ENCODE measurements at regions not wholly inside any gene's neighbourhood (a gene's known extent, or its start where the extent isn't known, plus 50 kb on each side); places are given as distances from the start of the nearest gene placed in this dataset.
"Not testable (repeated sequence)": the region's sequence is repeated elsewhere in the genome, so short reads cannot be mapped to it uniquely, and the experiment has no call there.

- Mint-ChIP-seq H3K4me3 (peak overlapping the region; percentile 95), H3K27me3 (ENCODE audit: low read depth) (no peaks in the 10 kb centered on the region), H3K4me1 (ENCODE audit: low read depth) (peaks cover 66% of the 10 kb centered on the region), H3K36me3 (ENCODE audit: low read depth) (peaks cover 43% of the 10 kb centered on the region), H3K9me3 (peaks cover 10% of the 10 kb centered on the region), H3K27ac (peak overlapping the region; percentile 99)
- DNase-seq (ENCODE audit: low spot score): peak; percentile 26
These were observed 72.5 kb upstream of the UCN3 start for GRCh38 chr10:5292196-5292735.

GRCh38 chr10:5292970-5293369, 71.8 kb upstream of the UCN3 start:
- peak overlapping the region; percentile 95 for H3K4me3 Mint-ChIP-seq
- H3K36me3 Mint-ChIP-seq (ENCODE audit: low read depth): peaks cover 50% of the 10 kb centered on the region
- H3K27ac Mint-ChIP-seq: peak overlapping the region; percentile 99
- H3K9me3 Mint-ChIP-seq: peaks cover 17% of the 10 kb centered on the region
- peaks cover 73% of the 10 kb centered on the region for H3K4me1 Mint-ChIP-seq (ENCODE audit: low read depth)
- not testable (repeated sequence) for DNase-seq (ENCODE audit: low spot score); H3K27me3 Mint-ChIP-seq (ENCODE audit: low read depth)

DNA sequence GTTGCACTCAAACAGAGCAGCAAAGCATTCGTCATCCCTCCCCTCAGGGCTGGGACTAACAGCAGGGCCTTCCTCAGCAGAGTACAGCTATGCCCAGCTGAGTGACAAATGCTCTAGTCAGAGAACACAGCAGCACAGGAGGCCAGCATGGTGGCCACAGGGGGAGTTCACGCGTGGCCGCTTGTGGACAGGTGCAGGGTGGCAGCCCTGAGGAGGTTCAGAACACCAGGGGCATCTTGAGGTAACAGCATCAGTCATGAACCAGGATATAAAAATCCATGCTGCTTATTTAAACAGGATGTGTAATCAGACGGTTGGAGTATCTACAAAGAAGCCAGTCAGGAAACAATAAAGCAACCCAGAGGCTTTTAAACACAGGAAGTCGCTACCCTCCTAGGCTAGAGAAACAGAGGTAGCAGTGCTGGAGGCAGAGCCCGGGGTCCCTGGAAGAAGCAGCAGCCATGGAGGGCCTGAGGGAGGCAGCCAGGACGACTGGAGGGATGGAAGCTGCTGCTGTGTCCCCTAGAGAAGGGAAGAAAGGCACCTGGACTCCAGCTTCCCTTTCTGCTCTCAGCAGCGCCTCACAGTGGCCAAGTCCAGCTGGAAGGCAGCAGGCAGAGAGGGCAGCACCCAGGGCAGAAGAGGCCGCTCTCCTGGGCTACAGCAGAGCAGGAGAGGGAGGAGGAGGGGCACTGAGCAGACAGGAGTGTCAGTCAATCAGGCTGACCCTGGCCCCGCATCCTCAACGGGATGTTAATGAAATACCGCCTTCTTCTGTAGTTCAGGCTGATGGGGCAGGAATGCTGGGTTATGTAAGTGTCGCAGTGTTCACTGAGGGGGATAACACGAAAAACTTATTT, 70.8 kb upstream of the UCN3 start:
- peaks cover 55% of the 10 kb centered on the region for H3K36me3 Mint-ChIP-seq (ENCODE audit: low read depth)
- peaks cover 75% of the 10 kb centered on the region for H3K4me1 Mint-ChIP-seq (ENCODE audit: low read depth)
- DNase-seq (ENCODE audit: low spot score): peak; percentile 70
- peak overlapping the region; percentile 95 for H3K4me3 Mint-ChIP-seq
- H3K27me3 Mint-ChIP-seq (ENCODE audit: low read depth): no peaks in the 10 kb centered on the region
- peaks cover 21% of the 10 kb centered on the region for H3K9me3 Mint-ChIP-seq
- peak overlapping the region; percentile 99 for H3K27ac Mint-ChIP-seq

GRCh38 chr10:5297466-5297865, 67.3 kb upstream of the UCN3 start:
- Mint-ChIP-seq H3K4me3 (peak overlapping the region; percentile 89), H3K9me3 (peaks cover 18% of the 10 kb centered on the region), H3K27me3 (ENCODE audit: low read depth) (no peaks in the 10 kb centered on the region), H3K4me1 (ENCODE audit: low read depth) (peaks cover 63% of the 10 kb centered on the region), H3K27ac (peak overlapping the region; percentile 100), H3K36me3 (ENCODE audit: low read depth) (peaks cover 72% of the 10 kb centered on the region)
- DNase-seq (ENCODE audit: low spot score): peak; percentile 46

DNA sequence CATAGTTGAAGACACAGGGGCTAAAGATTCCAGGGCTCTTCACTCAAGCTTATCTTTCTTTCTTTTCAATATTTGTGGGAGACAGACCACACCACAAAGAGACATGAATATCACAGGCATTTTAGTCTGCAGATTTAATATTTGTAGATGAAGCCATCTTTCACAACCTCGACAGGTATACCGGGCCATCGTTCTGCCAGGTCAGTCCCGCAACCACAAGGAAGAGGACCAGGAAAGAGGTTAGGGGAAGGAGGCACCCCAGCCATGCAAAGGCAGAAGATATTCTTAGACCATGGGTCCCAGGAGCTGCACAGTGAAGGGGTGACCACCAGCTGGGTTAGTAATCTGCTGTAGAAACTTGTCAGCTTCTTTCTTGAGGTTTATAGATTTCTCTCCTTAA, 66.8 kb upstream of the UCN3 start:
- DNase-seq (ENCODE audit: low spot score): no peak
- Mint-ChIP-seq H3K27me3 (ENCODE audit: low read depth) (no peaks in the 10 kb centered on the region), H3K4me1 (ENCODE audit: low read depth) (peaks cover 61% of the 10 kb centered on the region), H3K36me3 (ENCODE audit: low read depth) (peaks cover 73% of the 10 kb centered on the region), H3K9me3 (peaks cover 18% of the 10 kb centered on the region), H3K4me3 (peak overlapping the region; percentile 89), H3K27ac (peak overlapping the region; percentile 100)

DNA sequence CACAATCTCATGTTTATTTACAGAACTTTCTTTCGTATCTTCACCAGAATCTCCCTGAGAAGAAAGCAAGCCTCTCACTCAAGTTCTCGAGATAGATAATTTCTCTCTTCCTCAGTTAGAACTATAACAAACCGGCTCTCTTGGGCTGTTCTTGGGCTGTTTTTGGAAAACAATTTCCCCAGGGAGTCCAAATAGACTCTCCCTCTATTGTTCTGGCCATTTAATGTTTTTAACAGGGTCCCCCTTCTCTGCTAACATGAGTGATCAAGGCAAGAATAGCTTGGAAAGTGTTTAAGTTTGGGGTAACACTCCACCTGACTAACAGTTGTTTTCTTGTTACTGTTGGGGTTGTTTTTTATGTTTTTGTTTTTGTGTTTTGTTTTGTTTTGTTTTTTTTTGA, 64.8 kb upstream of the UCN3 start:
- peaks cover 31% of the 10 kb centered on the region for H3K9me3 Mint-ChIP-seq
- H3K4me3 Mint-ChIP-seq: no peak overlapping the region
- H3K27me3 Mint-ChIP-seq (ENCODE audit: low read depth): no peaks in the 10 kb centered on the region
- DNase-seq (ENCODE audit: low spot score): no peak
- peaks cover 79% of the 10 kb centered on the region for H3K36me3 Mint-ChIP-seq (ENCODE audit: low read depth)
- no peak overlapping the region for H3K27ac Mint-ChIP-seq
- H3K4me1 Mint-ChIP-seq (ENCODE audit: low read depth): peaks cover 50% of the 10 kb centered on the region

DNA sequence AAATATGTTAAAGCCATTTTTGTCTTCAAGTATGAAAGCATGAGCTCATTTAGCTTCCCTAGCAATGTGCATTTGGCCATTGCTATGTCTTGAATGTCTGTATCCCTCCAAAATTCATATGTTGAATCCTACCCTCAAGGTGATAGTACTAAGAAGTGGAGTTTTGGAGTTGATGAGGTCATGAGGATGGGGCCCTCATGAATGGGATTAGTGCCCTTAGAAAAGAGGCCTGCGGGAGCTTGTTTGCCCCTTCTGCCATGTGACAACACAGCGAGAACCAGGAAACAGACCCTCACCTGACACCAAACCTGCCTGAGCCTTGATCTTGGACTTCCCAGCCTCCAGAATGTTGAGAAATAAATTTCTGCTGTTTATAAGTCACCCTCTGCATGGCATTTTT, 61.3 kb upstream of the UCN3 start:
- DNase-seq (ENCODE audit: low spot score): no peak
- H3K9me3 Mint-ChIP-seq: peaks cover 39% of the 10 kb centered on the region
- H3K36me3 Mint-ChIP-seq (ENCODE audit: low read depth): peaks cover 57% of the 10 kb centered on the region
- H3K27me3 Mint-ChIP-seq (ENCODE audit: low read depth): peaks cover 2% of the 10 kb centered on the region
- no peak overlapping the region for H3K27ac Mint-ChIP-seq
- peaks cover 15% of the 10 kb centered on the region for H3K4me1 Mint-ChIP-seq (ENCODE audit: low read depth)
- no peak overlapping the region for H3K4me3 Mint-ChIP-seq

GRCh38 chr10:5305374-5305773, 59.4 kb upstream of the UCN3 start:
- DNase-seq (ENCODE audit: low spot score): no peak
- Mint-ChIP-seq H3K4me3 (no peak overlapping the region), H3K4me1 (ENCODE audit: low read depth) (peaks cover 4% of the 10 kb centered on the region), H3K27ac (no peak overlapping the region), H3K36me3 (ENCODE audit: low read depth) (peaks cover 48% of the 10 kb centered on the region), H3K9me3 (peaks cover 39% of the 10 kb centered on the region), H3K27me3 (ENCODE audit: low read depth) (peaks cover 2% of the 10 kb centered on the region)

DNA sequence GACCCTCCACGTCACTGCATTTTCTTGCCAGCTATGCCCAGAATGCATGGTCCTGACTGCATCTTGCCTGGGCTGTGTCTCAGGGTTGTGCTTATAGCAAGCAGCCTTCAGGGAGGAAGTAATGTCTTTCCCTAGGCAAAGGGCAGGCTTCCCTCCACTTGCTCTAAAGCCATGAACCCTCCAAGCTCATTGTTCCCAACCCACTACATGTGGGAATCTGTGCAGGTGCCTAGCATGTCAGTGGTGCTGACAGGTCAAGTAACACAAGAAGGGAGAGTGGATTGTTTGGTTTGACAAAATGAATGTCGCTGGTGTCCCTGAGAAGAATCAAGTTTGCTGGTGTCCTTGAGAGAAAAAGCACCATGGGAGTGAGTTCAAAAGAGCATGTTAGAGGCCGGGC, 53.9 kb upstream of the UCN3 start:
- Mint-ChIP-seq H3K27ac (no peak overlapping the region), H3K9me3 (peaks cover 12% of the 10 kb centered on the region), H3K36me3 (ENCODE audit: low read depth) (peaks cover 13% of the 10 kb centered on the region), H3K4me3 (no peak overlapping the region), H3K27me3 (ENCODE audit: low read depth) (peaks cover 2% of the 10 kb centered on the region), H3K4me1 (ENCODE audit: low read depth) (peaks cover 10% of the 10 kb centered on the region)
- DNase-seq (ENCODE audit: low spot score): no peak

GRCh38 chr10:5311617-5312016, 53.1 kb upstream of the UCN3 start:
- peaks cover 5% of the 10 kb centered on the region for H3K9me3 Mint-ChIP-seq
- peaks cover 10% of the 10 kb centered on the region for H3K4me1 Mint-ChIP-seq (ENCODE audit: low read depth)
- DNase-seq (ENCODE audit: low spot score): no peak
- H3K4me3 Mint-ChIP-seq: no peak overlapping the region
- peaks cover 2% of the 10 kb centered on the region for H3K27me3 Mint-ChIP-seq (ENCODE audit: low read depth)
- H3K27ac Mint-ChIP-seq: no peak overlapping the region
- peaks cover 10% of the 10 kb centered on the region for H3K36me3 Mint-ChIP-seq (ENCODE audit: low read depth)

GRCh38 chr10:5314840-5315239, 49.9 kb upstream of the UCN3 start:
- no peaks in the 10 kb centered on the region for H3K27me3 Mint-ChIP-seq (ENCODE audit: low read depth)
- H3K27ac Mint-ChIP-seq: no peak overlapping the region
- peaks cover 30% of the 10 kb centered on the region for H3K4me1 Mint-ChIP-seq (ENCODE audit: low read depth)
- no peak for DNase-seq (ENCODE audit: low spot score)
- H3K9me3 Mint-ChIP-seq: peaks cover 3% of the 10 kb centered on the region
- no peak overlapping the region for H3K4me3 Mint-ChIP-seq
- H3K36me3 Mint-ChIP-seq (ENCODE audit: low read depth): peaks cover 5% of the 10 kb centered on the region

Measured in T-helper 2 cell treated with Interferon-gamma antibody and Interleukin-4, amounts not matched to agents 5 μg/mL and 100 μg/mL, for 36 hours (primary cell).